ENCODE measurements at regions not wholly inside any gene's neighbourhood (a gene's known extent, or its start where the extent isn't known, plus 50 kb on each side); places are given as distances from the start of the nearest gene placed in this dataset.
"Not testable (repeated sequence)": the region's sequence is repeated elsewhere in the genome, so short reads cannot be mapped to it uniquely, and the experiment has no call there.

DNA sequence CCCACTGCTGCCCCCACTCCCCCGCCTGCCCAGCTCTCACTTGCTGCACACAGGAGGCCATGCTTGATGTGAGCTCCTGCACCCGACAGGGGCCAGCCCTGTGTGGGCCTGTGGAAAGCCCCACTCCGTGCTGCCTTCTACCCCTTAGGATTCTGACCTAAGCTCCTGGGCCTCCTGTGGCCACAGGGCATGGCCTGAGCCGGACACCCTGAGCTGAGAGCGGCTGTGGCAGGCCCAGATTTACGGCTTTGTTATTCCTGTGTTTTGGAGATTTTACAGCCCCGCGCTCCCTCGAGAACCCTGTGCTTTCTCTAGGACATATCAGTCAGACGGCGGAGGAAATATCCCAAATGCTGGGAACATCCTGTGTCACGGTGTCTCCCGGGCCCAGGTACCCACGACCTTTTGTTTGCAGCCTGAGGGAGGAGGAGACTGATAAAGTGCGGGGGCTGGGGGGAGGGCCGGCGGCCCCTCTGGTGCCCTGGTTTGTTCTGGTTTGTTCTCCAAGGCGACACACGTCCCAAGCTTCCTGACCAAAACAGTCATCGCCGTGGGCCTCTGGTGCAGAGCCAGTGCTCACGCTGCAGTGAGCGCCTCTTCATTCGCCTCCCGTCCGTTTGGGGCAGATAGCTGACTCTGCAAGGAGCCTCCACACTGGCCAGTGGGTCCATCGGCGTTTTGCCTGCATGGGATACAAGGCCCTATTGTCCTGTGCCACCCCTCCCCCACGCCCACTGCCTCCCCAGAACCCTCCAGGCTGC is 363.4 kb downstream of the C16orf95 start:
- Histone ChIP-seq H3K79me2 (ENCODE audit: low read length) (no peaks in the 10 kb centered on the region), H3F3A (ENCODE audit: insufficient read depth, low read length) (no peaks in the 10 kb centered on the region), H3K36me3 (replicated peaks; ENCODE audit: insufficient read depth, low read length) (no peaks in the 10 kb centered on the region), H2AFZ (ENCODE audit: low read length) (no peak overlapping the region), H3K9me3 (replicated peaks; ENCODE audit: insufficient read depth, low read length) (no peaks in the 10 kb centered on the region), H3K27ac (ENCODE audit: low read length) (no peak overlapping the region), H3K4me3 (ENCODE audit: low read length) (no peak overlapping the region), H3K9ac (ENCODE audit: low read length) (no peak overlapping the region), H3K4me2 (ENCODE audit: low read depth, low read length) (no peak overlapping the region), H3K9me2 (replicated peaks; ENCODE audit: insufficient read depth, low read length) (no peaks in the 10 kb centered on the region), H3K4me1 (ENCODE audit: low read length) (no peaks in the 10 kb centered on the region), H3K27me3 (replicated peaks; ENCODE audit: insufficient read depth, low read length) (peaks cover 3% of the 10 kb centered on the region; the same call in 1 of the 2 replicates), H4K20me1 (ENCODE audit: insufficient read depth, low read length) (no peaks in the 10 kb centered on the region)
- TF ChIP-seq, protein P1, sequence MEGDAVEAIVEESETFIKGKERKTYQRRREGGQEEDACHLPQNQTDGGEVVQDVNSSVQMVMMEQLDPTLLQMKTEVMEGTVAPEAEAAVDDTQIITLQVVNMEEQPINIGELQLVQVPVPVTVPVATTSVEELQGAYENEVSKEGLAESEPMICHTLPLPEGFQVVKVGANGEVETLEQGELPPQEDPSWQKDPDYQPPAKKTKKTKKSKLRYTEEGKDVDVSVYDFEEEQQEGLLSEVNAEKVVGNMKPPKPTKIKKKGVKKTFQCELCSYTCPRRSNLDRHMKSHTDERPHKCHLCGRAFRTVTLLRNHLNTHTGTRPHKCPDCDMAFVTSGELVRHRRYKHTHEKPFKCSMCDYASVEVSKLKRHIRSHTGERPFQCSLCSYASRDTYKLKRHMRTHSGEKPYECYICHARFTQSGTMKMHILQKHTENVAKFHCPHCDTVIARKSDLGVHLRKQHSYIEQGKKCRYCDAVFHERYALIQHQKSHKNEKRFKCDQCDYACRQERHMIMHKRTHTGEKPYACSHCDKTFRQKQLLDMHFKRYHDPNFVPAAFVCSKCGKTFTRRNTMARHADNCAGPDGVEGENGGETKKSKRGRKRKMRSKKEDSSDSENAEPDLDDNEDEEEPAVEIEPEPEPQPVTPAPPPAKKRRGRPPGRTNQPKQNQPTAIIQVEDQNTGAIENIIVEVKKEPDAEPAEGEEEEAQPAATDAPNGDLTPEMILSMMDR (IDR thresholded peaks at IDR 0.05; ENCODE audit: low read length) = no peak
- TF ChIP-seq EZH2phosphoT487 (IDR thresholded peaks at IDR 0.05; ENCODE audit: low read length) = no peak
- TF ChIP-seq EZH2 (optimal IDR thresholded peaks at IDR 0.05; ENCODE audit: low read depth, low read length) = no peak
- DNase-seq = no peak

DNA sequence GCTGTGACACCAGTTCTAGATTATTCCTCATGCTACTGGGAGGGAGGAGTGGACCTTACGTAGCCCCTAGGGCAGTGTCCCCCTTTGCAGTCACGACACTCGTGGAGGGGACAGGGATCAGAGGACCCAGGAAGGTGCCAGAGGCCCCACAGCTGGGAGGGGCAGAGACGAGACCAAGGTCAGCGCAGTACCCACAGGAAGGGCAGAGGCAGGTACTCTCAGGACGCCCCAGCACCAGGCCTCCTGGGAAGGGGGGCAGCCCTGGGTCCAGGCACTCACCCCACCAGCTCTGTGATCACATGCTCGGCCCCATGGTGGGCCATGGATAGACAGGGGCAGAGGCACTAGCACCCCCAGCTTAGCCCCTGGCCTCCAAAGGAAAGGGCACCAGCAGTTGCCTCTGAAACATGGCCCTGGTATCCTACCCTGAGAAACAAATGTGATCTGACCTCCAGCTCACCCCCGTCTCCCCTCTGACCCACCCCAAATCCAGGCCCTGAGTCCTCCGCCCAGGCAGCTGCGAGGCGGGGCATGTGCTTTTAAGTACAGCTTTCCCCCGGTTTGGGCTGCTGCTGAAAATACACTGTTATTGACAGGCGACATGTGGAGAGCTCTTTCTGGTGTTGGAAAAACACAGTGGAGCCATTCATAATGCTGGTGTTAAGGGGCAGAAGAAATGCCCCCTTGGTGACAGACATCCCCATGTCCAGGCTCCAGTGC is 361.9 kb downstream of the C16orf95 start:
- Histone ChIP-seq H3K4me2 (ENCODE audit: low read depth, low read length) (no peak overlapping the region), H3K27ac (ENCODE audit: low read length) (no peak overlapping the region), H3K79me2 (ENCODE audit: low read length) (no peaks in the 10 kb centered on the region), H3K36me3 (replicated peaks; ENCODE audit: insufficient read depth, low read length) (no peaks in the 10 kb centered on the region), H4K20me1 (ENCODE audit: insufficient read depth, low read length) (no peaks in the 10 kb centered on the region), H3K4me3 (ENCODE audit: low read length) (no peak overlapping the region), H3K9ac (ENCODE audit: low read length) (no peak overlapping the region), H3F3A (ENCODE audit: insufficient read depth, low read length) (no peaks in the 10 kb centered on the region), H2AFZ (ENCODE audit: low read length) (no peak overlapping the region), H3K9me2 (replicated peaks; ENCODE audit: insufficient read depth, low read length) (no peaks in the 10 kb centered on the region), H3K27me3 (replicated peaks; ENCODE audit: insufficient read depth, low read length) (peaks cover 15% of the 10 kb centered on the region), H3K9me3 (replicated peaks; ENCODE audit: insufficient read depth, low read length) (no peaks in the 10 kb centered on the region), H3K4me1 (ENCODE audit: low read length) (no peaks in the 10 kb centered on the region)
- TF ChIP-seq EZH2phosphoT487 (IDR thresholded peaks at IDR 0.05; ENCODE audit: low read length) (no peak), EZH2 (optimal IDR thresholded peaks at IDR 0.05; ENCODE audit: low read depth, low read length) (no peak)
- TF ChIP-seq, protein P1 (IDR thresholded peaks at IDR 0.05; ENCODE audit: low read length) = no peak
- no peak for DNase-seq

DNA sequence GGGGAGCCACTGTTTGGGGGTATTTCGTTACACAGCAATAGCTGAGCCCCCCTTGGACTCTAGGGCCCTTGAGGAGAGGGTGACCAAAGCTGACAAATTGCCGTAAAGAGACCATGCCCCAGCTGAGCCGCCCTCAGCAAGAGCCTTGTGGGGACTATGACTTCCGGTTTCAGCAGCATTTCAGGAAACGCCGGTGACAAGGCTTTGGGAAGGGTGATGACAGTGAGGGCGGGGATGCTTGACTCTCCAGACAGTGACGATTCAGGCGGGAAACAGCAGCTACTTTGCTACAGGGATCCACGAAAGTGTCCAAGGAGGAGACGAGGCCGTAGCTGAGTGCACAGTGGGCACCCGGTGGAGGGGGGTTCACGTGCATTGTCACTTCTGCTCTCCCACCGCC is 360.8 kb downstream of the C16orf95 start:
- Histone ChIP-seq H3K9me2 (replicated peaks; ENCODE audit: insufficient read depth, low read length) (no peaks in the 10 kb centered on the region), H3F3A (ENCODE audit: insufficient read depth, low read length) (no peaks in the 10 kb centered on the region), H3K27ac (ENCODE audit: low read length) (no peak overlapping the region), H2AFZ (ENCODE audit: low read length) (no peak overlapping the region), H3K36me3 (replicated peaks; ENCODE audit: insufficient read depth, low read length) (no peaks in the 10 kb centered on the region), H4K20me1 (ENCODE audit: insufficient read depth, low read length) (no peaks in the 10 kb centered on the region), H3K9ac (ENCODE audit: low read length) (no peak overlapping the region), H3K4me2 (ENCODE audit: low read depth, low read length) (no peak overlapping the region), H3K9me3 (replicated peaks; ENCODE audit: insufficient read depth, low read length) (no peaks in the 10 kb centered on the region), H3K27me3 (replicated peaks; ENCODE audit: insufficient read depth, low read length) (peaks cover 26% of the 10 kb centered on the region), H3K79me2 (ENCODE audit: low read length) (no peaks in the 10 kb centered on the region), H3K4me1 (ENCODE audit: low read length) (no peaks in the 10 kb centered on the region), H3K4me3 (ENCODE audit: low read length) (no peak overlapping the region)
- DNase-seq = no peak
- TF ChIP-seq EZH2 (optimal IDR thresholded peaks at IDR 0.05; ENCODE audit: low read depth, low read length) (no peak), EZH2phosphoT487 (IDR thresholded peaks at IDR 0.05; ENCODE audit: low read length) (no peak)
- TF ChIP-seq, protein P1 (IDR thresholded peaks at IDR 0.05; ENCODE audit: low read length) = no peak

DNA sequence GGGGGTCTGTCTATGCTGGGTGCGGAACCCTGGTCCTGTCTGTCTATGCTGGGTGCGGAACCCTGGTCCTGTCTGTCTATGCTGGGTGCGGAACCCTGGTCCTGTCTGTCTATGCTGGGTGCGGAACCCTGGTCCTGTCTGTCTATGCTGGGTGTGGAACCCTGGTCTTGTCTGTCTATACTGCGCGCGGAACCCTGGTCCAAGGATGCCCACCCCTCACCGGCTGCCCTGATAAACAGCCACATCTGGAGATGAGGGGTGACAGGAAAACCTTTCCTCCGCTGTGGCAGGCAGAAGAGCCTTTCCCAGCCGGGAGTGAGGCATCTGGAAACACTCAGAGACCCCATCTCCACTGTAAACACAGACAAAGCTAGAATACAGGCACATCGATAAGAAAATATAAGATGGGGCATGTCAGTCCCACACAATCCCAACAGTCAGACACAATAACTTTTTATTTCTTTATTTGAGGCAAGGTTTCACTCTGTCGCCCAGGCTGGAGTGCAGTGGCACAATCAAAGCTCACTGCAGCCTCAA is 359.5 kb downstream of the C16orf95 start:
- not testable (repeated sequence) for H3K4me1 ChIP-seq (ENCODE audit: low read length); H2AFZ ChIP-seq (ENCODE audit: low read length); H3K9ac ChIP-seq (ENCODE audit: low read length); H3K36me3 ChIP-seq (replicated peaks; ENCODE audit: insufficient read depth, low read length); H3K27ac ChIP-seq (ENCODE audit: low read length); H3K9me2 ChIP-seq (replicated peaks; ENCODE audit: insufficient read depth, low read length); DNase-seq; H3K4me3 ChIP-seq (ENCODE audit: low read length); H3K79me2 ChIP-seq (ENCODE audit: low read length); H3F3A ChIP-seq (ENCODE audit: insufficient read depth, low read length); H4K20me1 ChIP-seq (ENCODE audit: insufficient read depth, low read length); H3K9me3 ChIP-seq (replicated peaks; ENCODE audit: insufficient read depth, low read length); H3K4me2 ChIP-seq (ENCODE audit: low read depth, low read length)
- H3K27me3 ChIP-seq (replicated peaks; ENCODE audit: insufficient read depth, low read length) = peaks cover 37% of the 10 kb centered on the region
